GM19238 (cell line): ENCODE measurements at regions not wholly inside any gene's neighbourhood (a gene's known extent, or its start where the extent isn't known, plus 50 kb on each side); places are given as distances from the start of the nearest gene placed in this dataset.
"Not testable (repeated sequence)": the region's sequence is repeated elsewhere in the genome, so short reads cannot be mapped to it uniquely, and the experiment has no call there.

Source experiments
- DNase-seq: peaks from one replicate; pipeline ENCODE4 v3.0.0; 2011; ENCODE audit warnings: low spot score; ENCODE audit not compliant: insufficient read length

- no peak for DNase-seq
Observed at GRCh38 chr4:138800421-138800820, 215.2 kb upstream of the NOCT start.

- no peak for DNase-seq
Observed at GRCh38 chr4:138798404-138798803, 217.2 kb upstream of the NOCT start.

GRCh38 chr4:138797646-138798045 is 217.9 kb upstream of the NOCT start:
- no peak for DNase-seq

- DNase-seq: no peak
Observed at GRCh38 chr4:138796761-138797160, 218.8 kb upstream of the NOCT start.

- DNase-seq: no peak
Observed at GRCh38 chr4:138790706-138791340, 224.8 kb upstream of the NOCT start.

GRCh38 chr4:138789796-138790195 is 225.8 kb upstream of the NOCT start:
- no peak for DNase-seq

- DNase-seq: no peak
Observed at GRCh38 chr4:138788857-138789256, 226.7 kb upstream of the NOCT start.

GRCh38 chr4:138788267-138788790 is 227.3 kb upstream of the NOCT start:
- DNase-seq: no peak

GRCh38 chr4:138779761-138780160 is 235.8 kb upstream of the NOCT start:
- not testable (repeated sequence) for DNase-seq

- no peak for DNase-seq
Observed at GRCh38 chr4:138775890-138776289, 239.7 kb upstream of the NOCT start.

GRCh38 chr4:138775489-138775888 is 240.1 kb upstream of the NOCT start:
- no peak for DNase-seq

- no peak for DNase-seq
Observed at GRCh38 chr4:138774940-138775339, 240.6 kb upstream of the NOCT start.

GRCh38 chr4:138774125-138774524 is 241.5 kb upstream of the NOCT start:
- DNase-seq: not testable (repeated sequence)

- no peak for DNase-seq
Observed at GRCh38 chr4:138773321-138773720, 242.3 kb upstream of the NOCT start.

- DNase-seq: no peak
Observed at GRCh38 chr4:138772366-138772765, 243.2 kb upstream of the NOCT start.

GRCh38 chr4:138770818-138771217 is 244.8 kb upstream of the NOCT start:
- DNase-seq: no peak

- DNase-seq: no peak
Observed at GRCh38 chr4:138766332-138766731, 249.2 kb upstream of the NOCT start.

GRCh38 chr4:138765442-138765841 is 250.1 kb upstream of the NOCT start:
- DNase-seq: no peak

GRCh38 chr4:138761638-138762220 is 253.9 kb upstream of the NOCT start:
- no peak for DNase-seq

GRCh38 chr4:138759554-138759902 is 256.1 kb upstream of the NOCT start:
- no peak for DNase-seq

GRCh38 chr4:138758876-138759553 is 256.6 kb upstream of the NOCT start:
- DNase-seq: no peak

- DNase-seq: no peak
Observed at GRCh38 chr4:138758196-138758595, 257.4 kb upstream of the NOCT start.

GRCh38 chr4:138757432-138757831 is 258.1 kb upstream of the NOCT start:
- DNase-seq: no peak
